ENCODE measurements at regions not wholly inside any gene's neighbourhood (a gene's known extent, or its start where the extent isn't known, plus 50 kb on each side); places are given as distances from the start of the nearest gene placed in this dataset.

DNA sequence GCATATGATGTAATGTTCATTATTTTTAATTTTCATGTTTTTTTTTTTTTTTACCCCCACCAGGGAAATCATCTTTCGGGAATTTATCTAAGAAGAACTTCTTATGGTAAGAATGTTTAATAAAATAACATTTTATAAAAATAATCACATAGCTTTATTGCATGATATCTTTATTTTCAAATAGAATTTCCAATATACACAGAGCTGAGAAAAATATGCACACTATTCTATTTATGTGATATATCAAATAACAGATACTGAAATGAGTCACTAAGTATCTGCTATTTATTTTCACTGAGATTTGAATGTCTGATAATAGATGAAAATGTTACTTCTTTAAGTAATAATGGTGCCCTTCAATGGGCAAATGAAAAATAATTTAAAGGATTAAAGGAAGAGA, 1217.3 kb downstream of the MAT2B start:
- Histone ChIP-seq H2AFZ (ENCODE audit: control insufficient read depth, low read length) (no peak overlapping the region), H3K27me3 (ENCODE audit: control insufficient read depth, extremely low read depth, insufficient read depth, low read length) (no peaks in the 10 kb centered on the region), H3K9me3 (ENCODE audit: control insufficient read depth, low read depth, low read length) (no peaks in the 10 kb centered on the region), H3K27ac (ENCODE audit: control insufficient read depth, insufficient read depth, low read length) (no peak overlapping the region), H3K79me2 (ENCODE audit: control insufficient read depth, insufficient read depth, low read length) (no peaks in the 10 kb centered on the region), H4K20me1 (ENCODE audit: control insufficient read depth, extremely low read depth, insufficient read depth, low read length) (no peaks in the 10 kb centered on the region), H3K4me3 (ENCODE audit: control insufficient read depth in 2 of 3, extremely low read depth in 1 of 3, insufficient read depth in 2 of 3, low read depth in 1 of 3, low read length in 3 of 3) (no peak overlapping the region), H3K4me2 (ENCODE audit: control insufficient read depth, extremely low read depth, insufficient read depth, low read depth, low read length) (no peak overlapping the region), H3K4me1 (ENCODE audit: control insufficient read depth, extremely low read depth, insufficient read depth, low read length) (no peaks in the 10 kb centered on the region), H3K36me3 (ENCODE audit: control insufficient read depth in 2 of 2, extremely low read depth in 1 of 2, insufficient read depth in 2 of 2, low read length in 2 of 2) (no peaks in the 10 kb centered on the region), H3K9me1 (ENCODE audit: control insufficient read depth, extremely low read depth, insufficient read depth, low read length) (no peaks in the 10 kb centered on the region), H3K9ac (ENCODE audit: control insufficient read depth, extremely low read depth, insufficient read depth, low read length) (no peak overlapping the region)
- dilution Hi-C loops (cut with MboI; ENCODE audit: extremely low pct_ligation_motif_present, low sequenced_read_pairs), result no loop called here
- TF ChIP-seq EZH2 (IDR thresholded peaks at IDR 0.05; ENCODE audit: low read length), result no peak
- TF ChIP-seq, protein P1, sequence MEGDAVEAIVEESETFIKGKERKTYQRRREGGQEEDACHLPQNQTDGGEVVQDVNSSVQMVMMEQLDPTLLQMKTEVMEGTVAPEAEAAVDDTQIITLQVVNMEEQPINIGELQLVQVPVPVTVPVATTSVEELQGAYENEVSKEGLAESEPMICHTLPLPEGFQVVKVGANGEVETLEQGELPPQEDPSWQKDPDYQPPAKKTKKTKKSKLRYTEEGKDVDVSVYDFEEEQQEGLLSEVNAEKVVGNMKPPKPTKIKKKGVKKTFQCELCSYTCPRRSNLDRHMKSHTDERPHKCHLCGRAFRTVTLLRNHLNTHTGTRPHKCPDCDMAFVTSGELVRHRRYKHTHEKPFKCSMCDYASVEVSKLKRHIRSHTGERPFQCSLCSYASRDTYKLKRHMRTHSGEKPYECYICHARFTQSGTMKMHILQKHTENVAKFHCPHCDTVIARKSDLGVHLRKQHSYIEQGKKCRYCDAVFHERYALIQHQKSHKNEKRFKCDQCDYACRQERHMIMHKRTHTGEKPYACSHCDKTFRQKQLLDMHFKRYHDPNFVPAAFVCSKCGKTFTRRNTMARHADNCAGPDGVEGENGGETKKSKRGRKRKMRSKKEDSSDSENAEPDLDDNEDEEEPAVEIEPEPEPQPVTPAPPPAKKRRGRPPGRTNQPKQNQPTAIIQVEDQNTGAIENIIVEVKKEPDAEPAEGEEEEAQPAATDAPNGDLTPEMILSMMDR (optimal IDR thresholded peaks at IDR 0.05 in 1 of 3, IDR thresholded peaks at IDR 0.05 in 1 of 3, conservative IDR thresholded peaks at IDR 0.05 in 1 of 3; ENCODE audit: extremely low read depth in 1 of 3, insufficient read depth in 2 of 3, low read length in 3 of 3), result no peak
- DNase-seq (ENCODE audit: low read depth, low spot score) (no peak), FAIRE-seq (no peak)

- H3K4me1 ChIP-seq (ENCODE audit: control insufficient read depth, extremely low read depth, insufficient read depth, low read length), result no peaks in the 10 kb centered on the region
- no peaks in the 10 kb centered on the region for H3K9me1 ChIP-seq (ENCODE audit: control insufficient read depth, extremely low read depth, insufficient read depth, low read length)
- H2AFZ ChIP-seq (ENCODE audit: control insufficient read depth, low read length), result no peak overlapping the region
- H3K4me2 ChIP-seq (ENCODE audit: control insufficient read depth, extremely low read depth, insufficient read depth, low read depth, low read length), result no peak overlapping the region
- FAIRE-seq (no peak), DNase-seq (ENCODE audit: low read depth, low spot score) (no peak)
- no peaks in the 10 kb centered on the region for H3K27me3 ChIP-seq (ENCODE audit: control insufficient read depth, extremely low read depth, insufficient read depth, low read length)
- no peak overlapping the region for H3K9ac ChIP-seq (ENCODE audit: control insufficient read depth, extremely low read depth, insufficient read depth, low read length)
- H3K9me3 ChIP-seq (ENCODE audit: control insufficient read depth, low read depth, low read length), result no peaks in the 10 kb centered on the region
- H3K27ac ChIP-seq (ENCODE audit: control insufficient read depth, insufficient read depth, low read length), result no peak overlapping the region
- TF ChIP-seq, protein P1 (optimal IDR thresholded peaks at IDR 0.05 in 1 of 3, IDR thresholded peaks at IDR 0.05 in 1 of 3, conservative IDR thresholded peaks at IDR 0.05 in 1 of 3; ENCODE audit: extremely low read depth in 1 of 3, insufficient read depth in 2 of 3, low read length in 3 of 3), result no peak
- TF ChIP-seq EZH2 (IDR thresholded peaks at IDR 0.05; ENCODE audit: low read length), result no peak
- no peak overlapping the region for H3K4me3 ChIP-seq (ENCODE audit: control insufficient read depth in 2 of 3, extremely low read depth in 1 of 3, insufficient read depth in 2 of 3, low read depth in 1 of 3, low read length in 3 of 3)
- dilution Hi-C loops (cut with MboI; ENCODE audit: extremely low pct_ligation_motif_present, low sequenced_read_pairs), result no loop called here
- H3K36me3 ChIP-seq (ENCODE audit: control insufficient read depth in 2 of 2, extremely low read depth in 1 of 2, insufficient read depth in 2 of 2, low read length in 2 of 2), result no peaks in the 10 kb centered on the region
- no peaks in the 10 kb centered on the region for H3K79me2 ChIP-seq (ENCODE audit: control insufficient read depth, insufficient read depth, low read length)
- no peaks in the 10 kb centered on the region for H4K20me1 ChIP-seq (ENCODE audit: control insufficient read depth, extremely low read depth, insufficient read depth, low read length)
These were observed 1221.6 kb downstream of the MAT2B start for GRCh38 chr5:164727012-164727411.

All from keratinocyte (primary cell).